BE2C (cell line): ENCODE measurements at regions not wholly inside any gene's neighbourhood (a gene's known extent, or its start where the extent isn't known, plus 50 kb on each side); places are given as distances from the start of the nearest gene placed in this dataset.

Experiments used
- DNase-seq: peaks from one replicate; pipeline ENCODE4 v3.0.0-alpha.2; 2020
- H3K27me3 ChIP-seq: fragments of 250-450 bp; sonication (Bioruptor Pico); 2 replicates; pipeline ENCODE4 v1.5.1; 2020; ENCODE audit warnings: mild to moderate bottlenecking
- H3K36me3 ChIP-seq: fragments of 250-450 bp; sonication (Bioruptor Pico); 2 replicates; pipeline ENCODE4 v1.5.1; 2020; ENCODE audit warnings: mild to moderate bottlenecking
- H3K4me1 ChIP-seq: fragments of 250-450 bp; sonication (Bioruptor Pico); 2 replicates; pipeline ENCODE4 v1.5.1; 2020
- H3K4me3 ChIP-seq: 2 replicates; pipeline ENCODE4 v1.5.1; 2011; ENCODE audit warnings: low read depth, low read length
- H3K9me3 ChIP-seq: fragments of 250-450 bp; sonication (Bioruptor Pico); 2 replicates; pipeline ENCODE4 v1.5.1; 2020
- CTCF ChIP-seq: IDR thresholded peaks from 2 replicates; pipeline ENCODE4 v1.5.1; 2012; ENCODE audit warnings: mild to moderate bottlenecking, low read depth, low read length

DNA sequence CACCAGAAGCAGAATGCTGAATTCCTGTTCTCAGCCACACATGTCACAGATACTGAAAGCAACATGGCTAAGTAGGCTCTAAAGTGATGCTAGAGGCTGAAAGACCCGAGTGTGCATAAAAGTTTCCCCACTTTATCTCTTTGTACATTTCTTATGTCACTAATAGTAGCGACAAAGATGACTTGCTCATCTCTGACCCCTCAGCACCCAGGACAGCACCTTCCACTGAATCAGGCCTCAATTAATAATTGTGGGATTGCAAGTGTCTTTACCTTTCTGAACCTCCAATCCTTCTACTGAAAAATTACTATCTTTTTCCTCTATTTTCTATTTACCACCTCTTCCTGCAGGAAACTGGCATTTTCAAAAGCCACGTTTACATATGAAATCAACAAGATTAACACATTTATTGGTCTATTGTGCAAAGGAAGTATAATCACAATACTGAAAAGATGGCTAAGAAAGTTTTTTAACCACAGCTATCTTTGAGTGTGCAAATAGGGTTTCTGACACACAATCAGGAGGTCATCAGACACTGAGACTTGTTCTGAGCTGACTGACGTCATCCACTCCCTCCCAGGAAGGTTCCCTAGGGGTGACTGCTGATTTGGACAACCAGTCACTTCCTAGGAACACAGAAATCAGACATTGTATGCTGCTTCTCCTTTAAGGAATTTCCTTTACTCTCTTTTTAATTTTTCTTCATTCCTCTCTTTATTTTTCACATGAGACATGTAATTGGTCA, 213.9 kb upstream of the ISX start:
- DNase-seq: no peak
- TF ChIP-seq CTCF: no peak
- Histone ChIP-seq H3K9me3 (no peaks in the 10 kb centered on the region), H3K4me3 (no peak overlapping the region), H3K36me3 (no peaks in the 10 kb centered on the region), H3K4me1 (no peaks in the 10 kb centered on the region), H3K27me3 (no peaks in the 10 kb centered on the region)

DNA sequence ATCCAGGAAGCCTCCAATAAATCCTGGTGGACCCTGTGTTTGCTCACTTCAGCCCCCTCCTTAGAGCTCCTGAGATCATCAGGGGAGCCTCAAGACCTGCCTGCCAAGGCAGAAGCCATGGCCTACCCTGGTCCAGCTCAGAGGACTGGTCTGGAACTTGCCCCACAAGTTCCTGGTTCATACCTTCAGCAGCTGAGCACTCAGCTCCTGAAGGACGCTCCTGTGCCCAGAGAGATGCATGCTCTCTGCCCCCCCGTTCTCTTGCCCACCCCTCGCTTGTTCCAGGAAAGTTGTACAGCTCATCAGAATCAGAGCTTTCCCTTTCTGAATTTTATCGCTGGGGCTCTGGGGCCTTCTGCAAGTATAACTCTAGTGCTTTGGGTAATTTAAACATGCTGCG, 210.5 kb upstream of the ISX start:
- Histone ChIP-seq H3K9me3 (no peaks in the 10 kb centered on the region), H3K27me3 (no peaks in the 10 kb centered on the region)
- no peak for TF ChIP-seq CTCF

DNA sequence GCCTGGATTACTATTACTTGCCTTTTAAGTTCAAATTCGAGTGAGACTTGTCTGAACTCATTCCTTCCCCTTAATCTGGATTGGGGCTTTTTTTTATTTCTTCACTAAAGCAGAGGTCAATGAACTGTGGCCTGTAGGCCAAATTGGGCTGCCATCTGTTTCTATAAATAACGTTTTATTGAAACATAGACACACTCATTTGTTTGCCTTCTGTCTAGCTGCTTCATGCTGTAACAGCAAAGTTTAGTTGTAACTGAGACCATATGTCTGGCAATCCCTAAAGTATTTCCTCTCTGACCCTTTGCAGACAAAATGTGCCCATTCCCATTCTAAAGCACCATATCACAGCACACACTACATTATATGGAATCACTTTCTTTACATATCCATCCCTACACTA, 207.9 kb upstream of the ISX start:
- Histone ChIP-seq H3K4me3 (no peak overlapping the region), H3K36me3 (no peaks in the 10 kb centered on the region), H3K4me1 (no peaks in the 10 kb centered on the region), H3K9me3 (no peaks in the 10 kb centered on the region), H3K27me3 (no peaks in the 10 kb centered on the region)
- DNase-seq: no peak
- no peak for TF ChIP-seq CTCF

More for the DNA sequence above, 210.5 kb upstream of the ISX start:
- Histone ChIP-seq H3K4me1 (no peaks in the 10 kb centered on the region), H3K4me3 (no peak overlapping the region), H3K36me3 (no peaks in the 10 kb centered on the region)
- no peak for DNase-seq

GRCh38 chr22:34861787-34862186, 204.2 kb upstream of the ISX start:
- Histone ChIP-seq H3K4me3 (no peak overlapping the region), H3K4me1 (no peaks in the 10 kb centered on the region), H3K36me3 (no peaks in the 10 kb centered on the region), H3K27me3 (no peaks in the 10 kb centered on the region), H3K9me3 (no peaks in the 10 kb centered on the region)
- TF ChIP-seq CTCF: no peak
- no peak for DNase-seq

- no peak for TF ChIP-seq CTCF
- Histone ChIP-seq H3K9me3 (no peaks in the 10 kb centered on the region), H3K4me1 (no peaks in the 10 kb centered on the region), H3K36me3 (no peaks in the 10 kb centered on the region), H3K4me3 (no peak overlapping the region), H3K27me3 (no peaks in the 10 kb centered on the region)
- DNase-seq: no peak
These were observed 199.9 kb upstream of the ISX start for GRCh38 chr22:34866081-34866480.

DNA sequence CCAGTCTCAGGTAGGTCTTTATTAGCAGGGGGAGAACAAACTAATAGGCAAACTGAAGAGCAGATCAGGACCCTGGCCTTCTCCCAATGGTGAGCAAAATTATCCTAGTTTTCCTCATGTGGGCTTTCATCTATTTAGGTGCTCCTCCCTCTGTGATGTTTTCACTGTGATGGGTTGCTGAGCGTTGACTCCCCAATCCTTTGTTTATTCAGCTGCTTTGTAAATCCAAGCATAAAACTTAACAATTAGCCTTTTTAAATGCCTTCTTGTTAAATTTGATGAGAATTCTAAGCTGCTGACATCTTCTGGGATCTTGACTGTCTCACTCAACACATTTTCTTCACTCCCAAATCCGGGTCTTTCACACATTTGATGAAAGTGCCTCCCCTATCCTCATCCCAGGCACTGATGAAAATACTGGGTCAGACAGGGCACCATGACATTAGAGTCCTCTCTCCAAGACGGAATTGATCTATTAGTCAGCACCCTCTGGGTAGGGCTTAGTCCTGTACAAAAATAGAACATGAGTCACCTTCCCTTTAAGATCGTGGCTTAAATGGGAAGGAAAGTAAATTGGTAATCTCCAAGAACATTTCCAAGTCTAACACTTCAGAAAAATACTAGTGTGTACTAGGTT, 199.3 kb upstream of the ISX start:
- H3K4me1 ChIP-seq: no peaks in the 10 kb centered on the region
- no peaks in the 10 kb centered on the region for H3K36me3 ChIP-seq
- H3K27me3 ChIP-seq: no peaks in the 10 kb centered on the region
- H3K4me3 ChIP-seq: no peak overlapping the region
- no peak for DNase-seq
- no peaks in the 10 kb centered on the region for H3K9me3 ChIP-seq
- no peak for TF ChIP-seq CTCF
